SK-N-MC (cell line): ENCODE measurements at regions not wholly inside any gene's neighbourhood (a gene's known extent, or its start where the extent isn't known, plus 50 kb on each side); places are given as distances from the start of the nearest gene placed in this dataset.

Experiments
- DNase-seq: peaks from one replicate; pipeline ENCODE4 v3.0.0-alpha.2; 2011; ENCODE audit warnings: low read depth, low spot score
- H3K27ac ChIP-seq: fragments of 200-600 bp; sonication (generic); 2 replicates; pipeline ENCODE4 v1.5.1; 2016; ENCODE audit warnings: mixed run types
- H3K36me3 ChIP-seq: fragments of 200-600 bp; sonication (generic); 2 replicates; pipeline ENCODE4 v1.6.1; 2017; ENCODE audit warnings: antibody characterized with exemption, low read length, mixed read lengths; ENCODE audit not compliant: insufficient read depth
- H3K4me3 ChIP-seq: fragments of 200-600 bp; sonication (generic); 2 replicates; pipeline ENCODE4 v1.5.1; 2016
- H3K9ac ChIP-seq: fragments of 200-600 bp; sonication (generic); 2 replicates; pipeline ENCODE4 v1.8.0; 2017; ENCODE audit warnings: mixed run types, mixed read lengths; ENCODE audit not compliant: insufficient read length
- H3K9me3 ChIP-seq: fragments of 200-600 bp; sonication (generic); 2 replicates; pipeline ENCODE4 v1.6.1; 2017; ENCODE audit warnings: low read depth, mild to moderate bottlenecking, antibody characterized with exemption, low read length, moderate library complexity, mixed read lengths
- EZH2 ChIP-seq: fragments of 200-600 bp; sonication (generic); IDR thresholded peaks from one replicate; pipeline ENCODE4 v1.6.1; 2017; ENCODE audit warnings: antibody characterized with exemption
- FOXP2 ChIP-seq: optimal IDR thresholded peaks from 2 replicates; pipeline ENCODE3; 2011; ENCODE audit warnings: mild to moderate bottlenecking, moderate library complexity; ENCODE audit not compliant: insufficient read depth; ENCODE audit errors: extremely low read length, control extremely low read depth
- POLR2AphosphoS5 ChIP-seq: IDR thresholded peaks from 2 replicates; pipeline ENCODE4 v1.6.1; 2012; ENCODE audit warnings: mild to moderate bottlenecking, low read depth, low read length, borderline replicate concordance

- no peak for DNase-seq
- H3K36me3 ChIP-seq, result no peaks in the 10 kb centered on the region
- TF ChIP-seq FOXP2 (no peak), POLR2AphosphoS5 (no peak), EZH2 (no peak)
- H3K27ac ChIP-seq, result no peak overlapping the region
- H3K9me3 ChIP-seq, result no peaks in the 10 kb centered on the region
- no peak overlapping the region for H3K9ac ChIP-seq
- no peak overlapping the region for H3K4me3 ChIP-seq
Observed at GRCh38 chr7:15862016-15862780, 175.7 kb upstream of the MEOX2 start.

DNA sequence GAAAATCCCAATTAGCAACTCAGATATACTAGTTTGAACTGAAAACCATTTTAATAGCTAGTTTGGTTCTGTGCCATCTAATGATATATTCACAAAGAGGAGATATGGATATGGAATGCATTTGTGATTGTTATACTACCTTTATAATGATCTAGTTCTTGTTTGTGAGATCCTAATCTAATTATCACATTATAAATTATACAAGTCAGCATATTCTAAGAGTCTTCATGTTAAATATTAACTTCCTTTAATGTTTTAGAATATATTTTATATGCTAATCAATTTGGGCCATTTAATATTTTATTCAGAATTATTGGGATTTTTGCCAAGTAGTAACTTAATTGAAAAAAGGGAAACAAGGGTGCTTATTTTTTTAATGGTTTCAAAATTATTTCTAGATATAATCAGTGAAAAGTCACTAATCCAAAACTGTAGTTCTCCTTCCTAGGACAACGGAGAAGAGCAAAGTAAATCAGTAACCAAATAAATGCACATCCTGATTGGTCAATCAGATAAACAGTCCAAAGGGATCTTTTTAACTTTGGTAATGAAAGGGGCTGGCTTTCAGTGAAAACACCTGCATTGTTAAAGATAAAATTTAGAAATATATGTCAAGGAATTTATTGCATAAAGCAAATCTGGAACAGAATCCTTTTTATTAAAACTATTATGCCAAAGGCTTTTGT is 173.9 kb upstream of the MEOX2 start:
- DNase-seq, result no peak
- no peak overlapping the region for H3K4me3 ChIP-seq
- TF ChIP-seq POLR2AphosphoS5 (no peak), EZH2 (no peak), FOXP2 (no peak)
- no peaks in the 10 kb centered on the region for H3K36me3 ChIP-seq
- H3K9ac ChIP-seq, result no peak overlapping the region
- H3K9me3 ChIP-seq, result no peaks in the 10 kb centered on the region
- H3K27ac ChIP-seq, result no peak overlapping the region

DNA sequence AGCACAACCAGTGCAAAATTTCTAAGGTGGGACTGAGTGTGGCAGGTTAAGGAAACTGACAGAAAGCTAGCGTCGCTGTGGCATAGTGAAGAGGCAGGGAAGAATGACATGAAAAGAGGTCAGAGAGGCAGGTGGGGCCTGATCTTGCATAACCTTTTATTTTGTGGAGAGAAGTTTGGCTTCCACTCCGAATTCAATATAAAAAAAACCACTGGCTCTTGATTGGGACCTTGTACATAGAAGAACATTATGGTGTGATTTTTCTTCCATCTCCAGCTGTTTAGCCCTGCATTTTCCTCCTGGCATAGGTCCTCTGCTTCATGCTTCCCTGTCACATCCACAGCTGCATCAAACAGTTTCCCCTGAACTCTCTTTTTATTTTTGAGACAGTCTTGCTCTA is 170.5 kb upstream of the MEOX2 start:
- Histone ChIP-seq H3K4me3 (no peak overlapping the region), H3K36me3 (no peaks in the 10 kb centered on the region), H3K27ac (no peak overlapping the region), H3K9me3 (no peaks in the 10 kb centered on the region), H3K9ac (no peak overlapping the region)
- TF ChIP-seq FOXP2 (no peak), POLR2AphosphoS5 (no peak), EZH2 (no peak)
- no peak for DNase-seq

DNA sequence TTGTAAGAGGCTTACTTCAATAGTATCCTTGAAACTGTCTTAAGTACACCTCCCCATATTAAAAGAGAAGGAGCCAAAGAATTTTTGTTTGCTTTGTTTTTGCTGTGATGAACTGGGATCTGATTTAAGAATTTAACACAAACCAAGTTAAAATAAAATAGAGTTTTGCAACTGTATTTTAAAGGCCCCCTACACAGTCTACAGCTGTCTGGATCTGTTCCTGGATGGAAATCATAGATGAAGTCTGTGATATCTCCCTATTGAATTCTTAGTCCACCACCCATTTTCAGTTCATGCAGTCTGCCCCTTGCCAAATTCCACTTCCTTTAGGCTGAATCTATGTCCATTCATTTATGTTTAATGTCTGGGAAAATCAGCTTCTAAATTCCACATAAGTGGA is 169.8 kb upstream of the MEOX2 start:
- H3K27ac ChIP-seq, result no peak overlapping the region
- TF ChIP-seq EZH2 (no peak), POLR2AphosphoS5 (no peak), FOXP2 (no peak)
- H3K36me3 ChIP-seq, result no peaks in the 10 kb centered on the region
- no peak overlapping the region for H3K9ac ChIP-seq
- no peak overlapping the region for H3K4me3 ChIP-seq
- no peaks in the 10 kb centered on the region for H3K9me3 ChIP-seq
- DNase-seq, result no peak

DNA sequence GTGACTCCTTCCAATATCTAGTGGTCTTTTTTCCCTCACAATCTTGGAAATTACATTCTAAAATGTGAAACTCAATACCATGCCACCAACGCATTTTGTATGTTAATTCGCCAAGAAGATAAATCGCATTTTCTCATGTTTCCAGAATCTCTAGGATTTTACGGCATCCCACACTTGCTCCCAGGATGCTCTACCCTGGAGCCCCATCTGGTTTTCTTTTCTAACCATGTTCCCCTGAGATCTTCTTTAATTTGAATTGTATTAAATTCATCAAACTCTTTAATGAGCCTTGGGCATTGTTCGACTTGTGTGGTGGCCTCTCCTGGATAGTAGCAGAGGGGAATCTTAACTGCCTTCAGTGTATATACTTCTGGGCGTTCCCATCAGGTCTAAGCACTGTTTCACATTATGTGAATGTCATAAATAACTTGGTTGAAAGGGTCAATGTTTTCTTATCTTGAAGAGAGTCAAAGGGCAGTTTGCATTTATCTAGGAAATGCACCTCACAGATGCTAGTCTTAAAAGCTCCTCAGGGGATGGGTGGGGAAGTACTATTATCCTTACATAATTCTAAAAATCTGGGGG is 169.1 kb upstream of the MEOX2 start:
- H3K9me3 ChIP-seq, result no peaks in the 10 kb centered on the region
- H3K4me3 ChIP-seq, result no peak overlapping the region
- no peak for DNase-seq
- no peak overlapping the region for H3K9ac ChIP-seq
- no peak for TF ChIP-seq EZH2
- TF ChIP-seq FOXP2, result no peak
- TF ChIP-seq POLR2AphosphoS5, result no peak
- H3K27ac ChIP-seq, result no peak overlapping the region
- H3K36me3 ChIP-seq, result no peaks in the 10 kb centered on the region

DNA sequence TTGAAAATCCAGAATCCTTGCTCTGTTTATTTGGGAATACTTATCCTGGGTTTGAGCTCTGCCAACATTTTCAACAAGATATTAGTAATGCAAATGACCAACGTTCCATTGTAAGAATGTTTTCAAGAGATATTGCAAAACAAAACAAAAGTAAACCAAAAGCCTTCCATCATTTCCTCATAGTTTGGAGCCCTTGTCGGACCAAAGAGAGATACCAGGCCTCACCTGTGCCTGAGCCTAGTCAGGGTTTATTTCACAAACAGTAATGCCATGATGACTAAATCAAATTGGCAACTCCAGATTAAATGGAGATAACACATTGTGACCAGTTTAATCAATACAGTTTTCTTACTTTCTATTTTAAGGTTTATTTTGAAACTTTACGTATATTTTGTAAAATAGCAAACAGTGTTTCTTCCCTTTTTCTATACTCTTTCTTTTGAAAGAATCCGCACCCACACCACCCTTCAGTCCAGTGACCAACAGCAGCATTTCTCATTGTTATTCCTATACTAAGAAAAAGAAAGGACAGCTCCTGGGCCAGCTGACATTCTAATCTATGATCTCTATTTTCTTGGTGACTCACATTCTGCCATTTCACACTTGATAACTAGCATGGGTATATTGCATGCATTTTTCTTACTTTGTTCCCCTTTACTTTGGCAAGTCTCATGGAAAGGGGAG is 168.5 kb upstream of the MEOX2 start:
- no peak for TF ChIP-seq POLR2AphosphoS5
- no peak for TF ChIP-seq FOXP2
- TF ChIP-seq EZH2, result no peak
- Histone ChIP-seq H3K4me3 (no peak overlapping the region), H3K9me3 (no peaks in the 10 kb centered on the region), H3K9ac (no peak overlapping the region), H3K27ac (no peak overlapping the region), H3K36me3 (no peaks in the 10 kb centered on the region)
- DNase-seq, result no peak

DNA sequence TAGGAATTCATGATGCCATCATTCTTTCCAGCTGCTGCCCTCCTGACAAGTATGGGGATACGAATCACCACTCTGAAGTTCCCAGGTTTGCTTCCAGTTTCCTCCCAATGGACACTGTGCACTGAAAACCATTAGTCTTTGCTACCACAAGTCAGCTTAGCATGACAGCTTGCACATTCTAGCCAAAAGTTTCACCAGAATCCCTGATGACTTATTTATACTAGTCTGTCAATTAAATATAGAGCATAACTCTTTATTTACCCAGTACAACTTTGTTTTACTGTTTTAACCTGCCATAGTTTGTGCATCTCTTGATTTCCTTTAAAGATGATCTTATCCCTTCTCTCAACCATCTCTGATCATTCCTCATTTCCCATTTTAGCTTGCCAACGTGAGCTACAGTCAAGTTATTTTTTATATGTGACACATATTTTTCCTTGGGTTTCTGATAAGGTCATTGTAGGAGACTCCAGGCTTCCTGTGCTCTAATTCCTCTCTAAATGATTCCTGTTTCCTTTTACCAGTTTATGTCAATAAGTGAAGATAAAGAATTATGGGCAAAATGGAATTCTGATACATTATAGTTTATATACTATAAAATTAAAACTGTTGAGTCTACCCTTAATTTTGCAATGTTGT is 167.5 kb upstream of the MEOX2 start:
- H3K9me3 ChIP-seq, result no peaks in the 10 kb centered on the region
- H3K36me3 ChIP-seq, result no peaks in the 10 kb centered on the region
- H3K4me3 ChIP-seq, result no peak overlapping the region
- DNase-seq, result no peak
- TF ChIP-seq POLR2AphosphoS5 (no peak), FOXP2 (no peak), EZH2 (no peak)
- H3K27ac ChIP-seq, result no peak overlapping the region
- H3K9ac ChIP-seq, result no peak overlapping the region

GRCh38 chr7:15851201-15851600 is 164.7 kb upstream of the MEOX2 start:
- no peaks in the 10 kb centered on the region for H3K36me3 ChIP-seq
- no peak overlapping the region for H3K27ac ChIP-seq
- no peak overlapping the region for H3K4me3 ChIP-seq
- TF ChIP-seq EZH2 (no peak), FOXP2 (no peak), POLR2AphosphoS5 (no peak)
- H3K9ac ChIP-seq, result no peak overlapping the region
- no peaks in the 10 kb centered on the region for H3K9me3 ChIP-seq
- DNase-seq, result no peak
